Caco-2 (cell line): ENCODE measurements at regions not wholly inside any gene's neighbourhood (a gene's known extent, or its start where the extent isn't known, plus 50 kb on each side); places are given as distances from the start of the nearest gene placed in this dataset.

Experiments
- BruUV-seq: library from RNA; stranded (reverse); fragments of 400-500 nt; replicated peaks from 2 replicates; lab custom pipeline; 2021; lab: Mats Ljungman, UMichigan
- CTCF ChIA-PET: fragments of 300-600 bp; sonication (Branson Sonifier 250); formaldehyde crosslinking; loops from one replicate; lab custom pipeline; 2022; ENCODE audit warnings: antibody characterized with exemption; lab: Charles Lee
- POLR2A ChIA-PET: fragments of 300-600 bp; sonication (Branson Sonifier 250); formaldehyde crosslinking; loops from one replicate; lab custom pipeline; 2022; ENCODE audit warnings: antibody characterized with exemption; lab: Charles Lee
- DNase-seq, 2 experiments: peaks; one replicate each; pipeline versions ENCODE4 v3.0.0 to v3.0.0-alpha.2; 2020 to 2022
- H3K27me3 ChIP-seq: replicated peaks from 2 replicates; pipeline ENCODE4 v1.6.0; 2011; ENCODE audit warnings: low read length; ENCODE audit not compliant: control insufficient read depth, insufficient read depth
- H3K36me3 ChIP-seq: 2 replicates; pipeline ENCODE4 v1.5.1; 2011; ENCODE audit warnings: low read length; ENCODE audit not compliant: control insufficient read depth, insufficient read depth
- H3K4me1 ChIP-seq: fragments of 250-450 bp; sonication (Bioruptor Pico); 2 replicates; pipeline ENCODE4 v1.5.1; 2020; ENCODE audit warnings: mild to moderate bottlenecking
- H3K4me3 ChIP-seq: 2 replicates; pipeline ENCODE4 v1.5.1; 2011; ENCODE audit warnings: low read depth, mild to moderate bottlenecking, control low read depth, low read length
- H3K9me3 ChIP-seq: fragments of 250-450 bp; sonication (Bioruptor Pico); 2 replicates; pipeline ENCODE4 v1.5.1; 2020; ENCODE audit warnings: mild to moderate bottlenecking, moderate library complexity
- H3K27ac Mint-ChIP-seq: one replicate; pipeline ENCODE4 v1.8.0; 2022; ENCODE audit warnings: mixed read lengths; ENCODE audit not compliant: unreplicated experiment
- H3K27me3 Mint-ChIP-seq: one replicate; pipeline ENCODE4 v1.8.0; 2022; ENCODE audit warnings: mixed read lengths; ENCODE audit not compliant: insufficient read depth, unreplicated experiment
- H3K36me3 Mint-ChIP-seq: one replicate; pipeline ENCODE4 v1.8.0; 2022; ENCODE audit warnings: mild to moderate bottlenecking, mixed read lengths; ENCODE audit not compliant: insufficient read depth, unreplicated experiment
- H3K4me1 Mint-ChIP-seq: one replicate; pipeline ENCODE4 v1.8.0; 2022; ENCODE audit warnings: low read depth, mixed read lengths; ENCODE audit not compliant: unreplicated experiment
- H3K4me3 Mint-ChIP-seq: one replicate; pipeline ENCODE4 v1.8.0; 2022; ENCODE audit warnings: mild to moderate bottlenecking, moderate library complexity, mixed read lengths; ENCODE audit not compliant: unreplicated experiment
- H3K9me3 Mint-ChIP-seq: one replicate; pipeline ENCODE4 v1.8.0; 2022; ENCODE audit warnings: mixed read lengths; ENCODE audit not compliant: unreplicated experiment
- CTCF ChIP-seq, 2 experiments: fragments of 200-600 bp in 1 of 2; IDR thresholded peaks; 1 replicate in 1 of 2; 2 replicates in 1 of 2; pipeline versions ENCODE4 v1.5.1 to v1.8.0; 2011 to 2022; ENCODE audit warnings: antibody characterized with exemption in 1 of 2, control low read depth in 1 of 2, inconsistent platforms in 1 of 2, low read depth in 1 of 2, low read length in 1 of 2, mild to moderate bottlenecking in 1 of 2, moderate library complexity in 1 of 2; ENCODE audit not compliant: insufficient read depth in 1 of 2, severe bottlenecking in 1 of 2, unreplicated experiment in 1 of 2
- intact Hi-C: fragments of 100-400 bp; cut with micrococcal nuclease; formaldehyde crosslinking; loops from one replicate; pipeline ENCODE4 v1.10.0; 2022; ENCODE audit not compliant: unreplicated experiment

GRCh38 chr13:74593688-74594087 is 459.5 kb upstream of the KLF12 start:
- no peaks in the 10 kb centered on the region for H3K9me3 ChIP-seq
- H3K4me1 ChIP-seq: no peaks in the 10 kb centered on the region
- BruUV-seq: no TSS peak
- Mint-ChIP-seq H3K4me3 (no peak overlapping the region), H3K9me3 (no peaks in the 10 kb centered on the region), H3K36me3 (no peaks in the 10 kb centered on the region), H3K27me3 (peaks cover 16% of the 10 kb centered on the region), H3K4me1 (no peaks in the 10 kb centered on the region), H3K27ac (no peak overlapping the region)
- H3K36me3 ChIP-seq: no peaks in the 10 kb centered on the region
- DNase-seq: no peak
- TF ChIP-seq CTCF (IDR thresholded peaks at IDR 0.05; ENCODE audit: insufficient read depth in 1 of 2, low read depth in 1 of 2, low read length in 1 of 2, severe bottlenecking in 1 of 2, unreplicated experiment in 1 of 2): no peak
- intact Hi-C loops: no loop called here
- POLR2A ChIA-PET: no interaction called here
- no peak overlapping the region for H3K4me3 ChIP-seq
- CTCF ChIA-PET: no interaction called here
- no peaks in the 10 kb centered on the region for H3K27me3 ChIP-seq

GRCh38 chr13:74586847-74587246 is 452.6 kb upstream of the KLF12 start:
- POLR2A ChIA-PET: no interaction called here

DNA sequence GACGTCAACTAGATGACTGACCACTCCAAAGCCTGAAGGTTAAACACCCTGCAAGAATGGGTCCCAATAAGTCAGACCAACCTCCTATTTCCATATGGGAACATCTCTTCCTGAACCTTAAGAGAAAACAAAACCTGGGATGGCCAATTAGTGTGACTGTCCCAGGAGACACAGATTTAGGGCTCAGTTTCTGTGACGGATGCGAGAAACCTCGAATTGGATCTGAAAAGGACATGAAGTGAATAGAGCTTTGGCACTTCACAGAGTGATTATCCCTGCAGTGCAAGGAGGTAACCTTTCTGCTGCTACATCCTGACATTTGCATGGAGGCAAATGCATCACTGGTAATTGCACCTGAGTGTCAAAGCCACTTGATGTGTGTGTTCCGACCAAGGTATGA is 442.2 kb upstream of the KLF12 start:
- peaks cover 29% of the 10 kb centered on the region for H3K27me3 Mint-ChIP-seq
- CTCF ChIA-PET: no interaction called here
- DNase-seq: no peak
- H3K27ac Mint-ChIP-seq: no peak overlapping the region
- H3K36me3 ChIP-seq: no peaks in the 10 kb centered on the region
- TF ChIP-seq CTCF (IDR thresholded peaks at IDR 0.05; ENCODE audit: insufficient read depth in 1 of 2, low read depth in 1 of 2, low read length in 1 of 2, severe bottlenecking in 1 of 2, unreplicated experiment in 1 of 2): no peak
- POLR2A ChIA-PET: no interaction called here
- H3K4me1 ChIP-seq: no peaks in the 10 kb centered on the region
- no peaks in the 10 kb centered on the region for H3K4me1 Mint-ChIP-seq
- no peaks in the 10 kb centered on the region for H3K9me3 ChIP-seq
- H3K27me3 ChIP-seq: peaks cover 4% of the 10 kb centered on the region
- intact Hi-C loops: no loop called here
- H3K9me3 Mint-ChIP-seq: no peaks in the 10 kb centered on the region
- H3K4me3 ChIP-seq: no peak overlapping the region
- no peaks in the 10 kb centered on the region for H3K36me3 Mint-ChIP-seq
- peak overlapping the region; percentile 38 for H3K4me3 Mint-ChIP-seq
- no TSS peak for BruUV-seq

More at GRCh38 chr13:74586847-74587246, 452.6 kb upstream of the KLF12 start:
- Mint-ChIP-seq H3K4me3 (no peak overlapping the region), H3K36me3 (no peaks in the 10 kb centered on the region), H3K27me3 (peaks cover 7% of the 10 kb centered on the region), H3K27ac (no peak overlapping the region), H3K9me3 (no peaks in the 10 kb centered on the region), H3K4me1 (no peaks in the 10 kb centered on the region)
- Histone ChIP-seq H3K4me1 (no peaks in the 10 kb centered on the region), H3K9me3 (no peaks in the 10 kb centered on the region), H3K36me3 (no peaks in the 10 kb centered on the region), H3K27me3 (no peaks in the 10 kb centered on the region), H3K4me3 (no peak overlapping the region)
- no TSS peak for BruUV-seq
- no peak for DNase-seq
- no peak for TF ChIP-seq CTCF (IDR thresholded peaks at IDR 0.05; ENCODE audit: insufficient read depth in 1 of 2, low read depth in 1 of 2, low read length in 1 of 2, severe bottlenecking in 1 of 2, unreplicated experiment in 1 of 2)
- CTCF ChIA-PET: no interaction called here
- intact Hi-C loops: no loop called here
